HL-60 (cell line): ENCODE measurements at regions not wholly inside any gene's neighbourhood (a gene's known extent, or its start where the extent isn't known, plus 50 kb on each side); places are given as distances from the start of the nearest gene placed in this dataset.

Source experiments
- GABPA ChIP-seq: IDR thresholded peaks from 2 replicates; pipeline ENCODE4 v1.6.1; 2012; ENCODE audit warnings: low read depth
- TF ChIP-seq, protein P1 (sequence below): IDR thresholded peaks from one replicate; pipeline ENCODE4 v1.5.1; 2011; ENCODE audit warnings: low read length, control low read depth, inconsistent platforms; ENCODE audit not compliant: insufficient read depth

DNA sequence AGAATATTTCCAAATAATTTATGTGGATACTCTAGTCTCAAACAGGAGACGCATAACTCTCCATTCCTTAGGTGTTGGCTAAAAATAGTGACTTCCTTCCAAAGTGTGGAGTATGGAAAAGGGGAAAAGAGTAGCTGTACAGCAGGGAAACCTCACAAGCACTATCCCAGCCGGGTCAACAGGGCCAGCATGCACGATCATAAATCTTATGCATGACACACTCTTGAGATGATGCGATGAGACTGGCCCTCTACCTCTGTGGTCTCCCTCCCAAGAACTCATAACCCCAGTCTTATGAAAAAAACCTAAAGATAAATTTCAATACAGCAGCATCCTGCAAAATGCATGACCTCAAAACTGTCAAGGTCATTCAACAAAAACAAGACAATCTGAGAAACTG lies 197.3 kb downstream of the TEX36 start:
- TF ChIP-seq, protein P1, sequence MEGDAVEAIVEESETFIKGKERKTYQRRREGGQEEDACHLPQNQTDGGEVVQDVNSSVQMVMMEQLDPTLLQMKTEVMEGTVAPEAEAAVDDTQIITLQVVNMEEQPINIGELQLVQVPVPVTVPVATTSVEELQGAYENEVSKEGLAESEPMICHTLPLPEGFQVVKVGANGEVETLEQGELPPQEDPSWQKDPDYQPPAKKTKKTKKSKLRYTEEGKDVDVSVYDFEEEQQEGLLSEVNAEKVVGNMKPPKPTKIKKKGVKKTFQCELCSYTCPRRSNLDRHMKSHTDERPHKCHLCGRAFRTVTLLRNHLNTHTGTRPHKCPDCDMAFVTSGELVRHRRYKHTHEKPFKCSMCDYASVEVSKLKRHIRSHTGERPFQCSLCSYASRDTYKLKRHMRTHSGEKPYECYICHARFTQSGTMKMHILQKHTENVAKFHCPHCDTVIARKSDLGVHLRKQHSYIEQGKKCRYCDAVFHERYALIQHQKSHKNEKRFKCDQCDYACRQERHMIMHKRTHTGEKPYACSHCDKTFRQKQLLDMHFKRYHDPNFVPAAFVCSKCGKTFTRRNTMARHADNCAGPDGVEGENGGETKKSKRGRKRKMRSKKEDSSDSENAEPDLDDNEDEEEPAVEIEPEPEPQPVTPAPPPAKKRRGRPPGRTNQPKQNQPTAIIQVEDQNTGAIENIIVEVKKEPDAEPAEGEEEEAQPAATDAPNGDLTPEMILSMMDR, result no peak
- TF ChIP-seq GABPA, result no peak
